HG03097 (cell line): ENCODE measurements at regions not wholly inside any gene's neighbourhood (a gene's known extent, or its start where the extent isn't known, plus 50 kb on each side); places are given as distances from the start of the nearest gene placed in this dataset.
"Not testable (repeated sequence)": the region's sequence is repeated elsewhere in the genome, so short reads cannot be mapped to it uniquely, and the experiment has no call there.

Source experiments
- ATAC-seq: cut with Tn5 transposase; IDR thresholded peaks from one replicate; pipeline ENCODE4 v1.9.1; 2021; ENCODE audit not compliant: unreplicated experiment, low FRiP score

- not testable (repeated sequence) for ATAC-seq
Measured at GRCh38 chr2:111385226-111385957, 264.7 kb downstream of the BCL2L11 start.

GRCh38 chr2:111390605-111391004 lies 269.9 kb downstream of the BCL2L11 start:
- ATAC-seq: not testable (repeated sequence)

- ATAC-seq: not testable (repeated sequence)
Measured at GRCh38 chr2:111395350-111396128, 274.8 kb downstream of the BCL2L11 start.

- ATAC-seq: not testable (repeated sequence)
Measured at GRCh38 chr2:111400598-111401253, 280.0 kb downstream of the BCL2L11 start.

- ATAC-seq: not testable (repeated sequence)
Measured at GRCh38 chr2:111401270-111402140, 280.8 kb downstream of the BCL2L11 start.

- ATAC-seq: not testable (repeated sequence)
Measured at GRCh38 chr2:111402450-111402849, 281.7 kb downstream of the BCL2L11 start.

- ATAC-seq: not testable (repeated sequence)
Measured at GRCh38 chr2:111403287-111403686, 282.6 kb downstream of the BCL2L11 start.

- not testable (repeated sequence) for ATAC-seq
Measured at GRCh38 chr2:111406616-111407015, 285.9 kb downstream of the BCL2L11 start.

GRCh38 chr2:111407632-111408194 lies 287.0 kb downstream of the BCL2L11 start:
- not testable (repeated sequence) for ATAC-seq

GRCh38 chr2:111410868-111411406 lies 290.2 kb downstream of the BCL2L11 start:
- ATAC-seq: not testable (repeated sequence)

GRCh38 chr2:111411867-111412681 lies 291.4 kb downstream of the BCL2L11 start:
- ATAC-seq: not testable (repeated sequence)

GRCh38 chr2:111412841-111413650 lies 292.3 kb downstream of the BCL2L11 start:
- not testable (repeated sequence) for ATAC-seq

- ATAC-seq: not testable (repeated sequence)
Measured at GRCh38 chr2:111413950-111414349, 293.2 kb downstream of the BCL2L11 start.

GRCh38 chr2:111415765-111416743 lies 295.3 kb downstream of the BCL2L11 start:
- ATAC-seq: not testable (repeated sequence)

GRCh38 chr2:111417026-111417425 lies 296.3 kb downstream of the BCL2L11 start:
- not testable (repeated sequence) for ATAC-seq

- not testable (repeated sequence) for ATAC-seq
Measured at GRCh38 chr2:111418091-111418875, 297.6 kb downstream of the BCL2L11 start.
